A549 (cell line): ENCODE measurements at regions not wholly inside any gene's neighbourhood (a gene's known extent, or its start where the extent isn't known, plus 50 kb on each side); places are given as distances from the start of the nearest gene placed in this dataset.

Experiments
- FOSL2 ChIP-seq, 2 experiments: fragments of 450-650 bp in 1 of 2; fragments of >200 bp in 1 of 2; sonication (Bioruptor Twin) in 1 of 2; formaldehyde crosslinking; IDR thresholded peaks; 2 replicates each; pipeline versions ENCODE4 v1.5.0 to v1.6.1; 2016 to 2020; ENCODE audit warnings: mild to moderate bottlenecking in 1 of 2, moderate library complexity in 1 of 2
- RFX5 ChIP-seq: fragments of 450-650 bp; IDR thresholded peaks from 2 replicates; pipeline ENCODE4 v1.7.1; 2014; ENCODE audit warnings: antibody characterized with exemption, mild to moderate bottlenecking, moderate library complexity
- SMC3 ChIP-seq: fragments of >200 bp; sonication (Bioruptor Twin); formaldehyde crosslinking; IDR thresholded peaks from 3 replicates; pipeline ENCODE4 v1.6.1; 2018; ENCODE audit warnings: inconsistent platforms
- TP53 ChIP-seq: fragments of 250-450 bp; sonication (Bioruptor Pico); IDR thresholded peaks from 2 replicates; pipeline ENCODE4 v1.5.0; 2021; ENCODE audit warnings: mild to moderate bottlenecking, moderate library complexity
- ZFP36 ChIP-seq: fragments of 450-650 bp; IDR thresholded peaks from 2 replicates; pipeline ENCODE4 v1.6.1; 2014; ENCODE audit warnings: borderline replicate concordance; ENCODE audit not compliant: partially characterized antibody
- TF ChIP-seq, protein P1 (sequence below): fragments of >200 bp; sonication (Bioruptor Twin); formaldehyde crosslinking; IDR thresholded peaks from 3 replicates; pipeline ENCODE4 v1.5.1; 2016

DNA sequence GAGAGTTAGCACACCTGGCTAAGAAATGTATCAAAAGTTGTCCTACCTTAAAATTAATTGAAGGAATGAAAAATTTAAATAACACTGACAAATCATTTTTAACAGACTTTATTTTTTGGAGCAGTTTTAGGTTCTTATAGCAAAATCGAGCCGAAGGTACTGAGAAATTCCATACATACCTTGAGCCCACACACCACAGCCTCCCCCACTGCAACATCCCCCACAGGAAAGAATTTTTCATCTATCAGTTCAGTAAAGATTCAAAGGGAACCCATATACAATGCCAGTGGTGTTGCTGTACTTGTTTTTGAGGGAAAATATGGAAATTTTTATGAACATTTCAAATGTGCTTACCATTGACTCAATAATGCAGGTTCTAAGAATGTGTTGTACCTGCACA, 169.8 kb upstream of the HS6ST1 start:
- TF ChIP-seq, protein P1, sequence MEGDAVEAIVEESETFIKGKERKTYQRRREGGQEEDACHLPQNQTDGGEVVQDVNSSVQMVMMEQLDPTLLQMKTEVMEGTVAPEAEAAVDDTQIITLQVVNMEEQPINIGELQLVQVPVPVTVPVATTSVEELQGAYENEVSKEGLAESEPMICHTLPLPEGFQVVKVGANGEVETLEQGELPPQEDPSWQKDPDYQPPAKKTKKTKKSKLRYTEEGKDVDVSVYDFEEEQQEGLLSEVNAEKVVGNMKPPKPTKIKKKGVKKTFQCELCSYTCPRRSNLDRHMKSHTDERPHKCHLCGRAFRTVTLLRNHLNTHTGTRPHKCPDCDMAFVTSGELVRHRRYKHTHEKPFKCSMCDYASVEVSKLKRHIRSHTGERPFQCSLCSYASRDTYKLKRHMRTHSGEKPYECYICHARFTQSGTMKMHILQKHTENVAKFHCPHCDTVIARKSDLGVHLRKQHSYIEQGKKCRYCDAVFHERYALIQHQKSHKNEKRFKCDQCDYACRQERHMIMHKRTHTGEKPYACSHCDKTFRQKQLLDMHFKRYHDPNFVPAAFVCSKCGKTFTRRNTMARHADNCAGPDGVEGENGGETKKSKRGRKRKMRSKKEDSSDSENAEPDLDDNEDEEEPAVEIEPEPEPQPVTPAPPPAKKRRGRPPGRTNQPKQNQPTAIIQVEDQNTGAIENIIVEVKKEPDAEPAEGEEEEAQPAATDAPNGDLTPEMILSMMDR = no peak
- no peak for TF ChIP-seq RFX5
- TF ChIP-seq FOSL2 (IDR thresholded peaks at IDR 0.05) = no peak
- no peak for TF ChIP-seq FOSL2 (CRISPR knock-in tag; IDR thresholded peaks at IDR 0.05)
- no peak for TF ChIP-seq SMC3
- TF ChIP-seq TP53 (CRISPR knock-in tag) = no peak
- TF ChIP-seq ZFP36 = no peak
